Calu3 (cell line): ENCODE measurements at regions not wholly inside any gene's neighbourhood (a gene's known extent, or its start where the extent isn't known, plus 50 kb on each side); places are given as distances from the start of the nearest gene placed in this dataset.

Experiments used
- BruUV-seq: library from RNA; stranded (reverse); fragments of 400-500 nt; replicated peaks from 2 replicates; lab custom pipeline; 2021; lab: Mats Ljungman, UMichigan
- CTCF ChIA-PET: fragments of 300-600 bp; sonication (Branson Sonifier 250); formaldehyde crosslinking; loops from one replicate; lab custom pipeline; 2022; ENCODE audit warnings: antibody characterized with exemption; lab: Charles Lee
- DNase-seq: peaks from one replicate; pipeline ENCODE4 v3.0.0; 2022
- H3K27ac Mint-ChIP-seq: one replicate; pipeline ENCODE4 v1.8.0; 2022; ENCODE audit warnings: mixed read lengths; ENCODE audit not compliant: unreplicated experiment
- H3K27me3 Mint-ChIP-seq: one replicate; pipeline ENCODE4 v1.8.0; 2022; ENCODE audit warnings: mixed read lengths; ENCODE audit not compliant: unreplicated experiment
- H3K36me3 Mint-ChIP-seq: one replicate; pipeline ENCODE4 v1.8.0; 2022; ENCODE audit warnings: mild to moderate bottlenecking, moderate library complexity, mixed read lengths; ENCODE audit not compliant: insufficient read depth, unreplicated experiment
- H3K4me1 Mint-ChIP-seq: one replicate; pipeline ENCODE4 v1.8.0; 2022; ENCODE audit warnings: mild to moderate bottlenecking, low read depth, mixed read lengths; ENCODE audit not compliant: unreplicated experiment
- H3K4me3 Mint-ChIP-seq: one replicate; pipeline ENCODE4 v1.8.0; 2022; ENCODE audit warnings: mild to moderate bottlenecking, low read depth, moderate library complexity, mixed read lengths; ENCODE audit not compliant: unreplicated experiment
- H3K9me3 Mint-ChIP-seq: one replicate; pipeline ENCODE4 v1.8.0; 2022; ENCODE audit warnings: low read depth, mixed read lengths; ENCODE audit not compliant: unreplicated experiment
- intact Hi-C: fragments of 100-400 bp; cut with micrococcal nuclease; formaldehyde crosslinking; loops from one replicate; pipeline ENCODE4 v1.10.0; 2022; ENCODE audit not compliant: unreplicated experiment
- TF ChIP-seq, protein P1 (sequence below): fragments of 200-600 bp; IDR thresholded peaks from one replicate; pipeline ENCODE4 v1.8.0; 2022; ENCODE audit warnings: antibody characterized with exemption; ENCODE audit not compliant: unreplicated experiment

DNA sequence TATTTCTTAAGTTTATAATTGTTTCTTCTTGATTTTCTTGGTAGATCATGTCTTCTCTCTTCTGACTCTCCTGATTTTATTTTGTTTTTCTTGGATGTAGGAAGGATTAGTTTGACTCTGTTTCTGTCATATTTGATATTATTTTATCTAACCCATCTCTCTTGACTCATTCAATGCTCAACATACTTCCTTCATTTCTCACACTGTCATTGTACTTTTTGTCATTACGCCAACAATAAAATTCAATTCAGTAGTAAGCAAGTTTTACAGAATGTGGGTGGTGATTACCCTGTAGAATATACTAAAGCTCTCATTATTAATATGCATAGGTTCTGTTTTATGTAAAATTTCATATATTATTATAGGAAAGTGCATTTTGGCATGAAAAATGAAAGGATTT is 1303.0 kb upstream of the AGA start:
- Mint-ChIP-seq H3K27ac (no peak overlapping the region), H3K4me1 (no peaks in the 10 kb centered on the region), H3K27me3 (no peaks in the 10 kb centered on the region), H3K9me3 (no peaks in the 10 kb centered on the region), H3K36me3 (no peaks in the 10 kb centered on the region), H3K4me3 (no peak overlapping the region)
- CTCF ChIA-PET: no interaction called here
- BruUV-seq: no TSS peak
- TF ChIP-seq, protein P1, sequence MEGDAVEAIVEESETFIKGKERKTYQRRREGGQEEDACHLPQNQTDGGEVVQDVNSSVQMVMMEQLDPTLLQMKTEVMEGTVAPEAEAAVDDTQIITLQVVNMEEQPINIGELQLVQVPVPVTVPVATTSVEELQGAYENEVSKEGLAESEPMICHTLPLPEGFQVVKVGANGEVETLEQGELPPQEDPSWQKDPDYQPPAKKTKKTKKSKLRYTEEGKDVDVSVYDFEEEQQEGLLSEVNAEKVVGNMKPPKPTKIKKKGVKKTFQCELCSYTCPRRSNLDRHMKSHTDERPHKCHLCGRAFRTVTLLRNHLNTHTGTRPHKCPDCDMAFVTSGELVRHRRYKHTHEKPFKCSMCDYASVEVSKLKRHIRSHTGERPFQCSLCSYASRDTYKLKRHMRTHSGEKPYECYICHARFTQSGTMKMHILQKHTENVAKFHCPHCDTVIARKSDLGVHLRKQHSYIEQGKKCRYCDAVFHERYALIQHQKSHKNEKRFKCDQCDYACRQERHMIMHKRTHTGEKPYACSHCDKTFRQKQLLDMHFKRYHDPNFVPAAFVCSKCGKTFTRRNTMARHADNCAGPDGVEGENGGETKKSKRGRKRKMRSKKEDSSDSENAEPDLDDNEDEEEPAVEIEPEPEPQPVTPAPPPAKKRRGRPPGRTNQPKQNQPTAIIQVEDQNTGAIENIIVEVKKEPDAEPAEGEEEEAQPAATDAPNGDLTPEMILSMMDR: no peak
- intact Hi-C loops: no loop called here
- no peak for DNase-seq

DNA sequence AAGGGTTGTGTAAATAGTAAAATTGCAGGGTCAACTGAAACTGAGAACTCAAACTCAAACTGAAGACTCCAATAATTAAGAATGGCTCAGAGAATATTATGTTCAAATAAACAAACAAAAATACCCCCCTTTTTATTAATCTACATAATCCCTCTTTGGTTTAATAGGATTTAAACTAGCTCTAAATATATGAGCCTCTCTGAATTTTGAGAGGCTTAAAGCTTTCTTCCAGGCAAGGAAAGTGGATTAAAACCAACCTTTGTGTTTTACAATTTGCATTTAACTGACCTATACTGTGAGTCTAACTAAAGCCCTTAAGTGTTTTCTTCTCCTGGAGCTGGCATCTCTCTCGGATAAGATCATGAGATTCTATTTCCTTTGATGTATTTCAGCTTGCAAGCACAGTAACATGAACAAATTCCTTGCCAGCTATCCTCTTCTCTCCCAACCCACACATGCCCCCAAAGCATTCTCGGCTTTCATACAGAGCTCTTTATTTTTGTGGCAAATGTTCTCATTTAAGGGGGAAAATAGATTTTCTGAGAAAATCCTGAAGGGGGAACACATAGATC is 1310.8 kb upstream of the AGA start:
- Mint-ChIP-seq H3K4me3 (no peak overlapping the region), H3K27ac (no peak overlapping the region), H3K27me3 (no peaks in the 10 kb centered on the region), H3K9me3 (no peaks in the 10 kb centered on the region), H3K36me3 (no peaks in the 10 kb centered on the region), H3K4me1 (no peaks in the 10 kb centered on the region)
- BruUV-seq: no TSS peak
- CTCF ChIA-PET: no interaction called here
- DNase-seq: no peak
- TF ChIP-seq, protein P1: no peak
- intact Hi-C loops: no loop called here

DNA sequence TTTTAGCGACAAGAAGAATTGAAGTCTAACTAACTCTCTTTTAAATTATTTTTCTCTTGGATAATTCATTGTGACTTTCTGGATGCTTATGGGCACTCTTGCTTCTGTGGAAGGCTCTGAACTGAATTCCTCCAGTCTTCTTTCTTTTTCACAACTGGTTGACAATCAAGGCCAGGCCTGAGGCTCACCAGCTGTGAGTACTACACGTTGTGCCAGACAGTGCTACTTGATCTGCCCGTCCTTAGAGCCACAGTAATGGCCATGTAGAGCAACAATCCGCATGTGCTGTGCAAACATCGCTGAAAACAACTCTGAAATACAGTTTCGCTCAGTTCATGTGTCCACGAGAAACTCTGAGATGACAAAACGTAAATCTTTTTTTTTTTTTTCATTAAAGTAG is 1336.3 kb upstream of the AGA start:
- CTCF ChIA-PET: no interaction called here
- no peaks in the 10 kb centered on the region for H3K4me1 Mint-ChIP-seq
- BruUV-seq: no TSS peak
- intact Hi-C loops: no loop called here
- no peak overlapping the region for H3K4me3 Mint-ChIP-seq
- no peak for DNase-seq
- H3K27me3 Mint-ChIP-seq: no peaks in the 10 kb centered on the region
- no peaks in the 10 kb centered on the region for H3K36me3 Mint-ChIP-seq
- no peaks in the 10 kb centered on the region for H3K9me3 Mint-ChIP-seq
- no peak overlapping the region for H3K27ac Mint-ChIP-seq
- TF ChIP-seq, protein P1: no peak

DNA sequence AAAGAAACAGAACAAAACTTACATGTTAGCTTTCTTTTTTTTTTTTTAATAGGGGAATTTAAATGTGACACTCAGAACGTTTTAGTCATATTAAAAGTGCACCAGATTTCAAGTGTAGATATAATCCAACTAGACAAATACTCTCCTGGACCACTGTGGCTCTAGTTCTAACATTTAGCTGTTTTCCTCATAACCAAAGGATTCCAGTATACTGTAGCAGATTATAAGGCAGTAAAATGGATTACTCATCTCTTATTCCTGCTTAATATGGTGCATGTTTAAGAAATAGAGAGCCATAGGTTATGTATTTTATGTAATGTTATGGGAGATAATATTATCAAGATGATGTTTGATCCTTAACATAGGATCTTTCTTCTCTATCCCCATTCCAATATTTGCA is 1339.5 kb upstream of the AGA start:
- CTCF ChIA-PET: no interaction called here
- H3K27ac Mint-ChIP-seq: no peak overlapping the region
- H3K9me3 Mint-ChIP-seq: no peaks in the 10 kb centered on the region
- no peaks in the 10 kb centered on the region for H3K27me3 Mint-ChIP-seq
- BruUV-seq: no TSS peak
- TF ChIP-seq, protein P1: no peak
- H3K4me3 Mint-ChIP-seq: no peak overlapping the region
- no peaks in the 10 kb centered on the region for H3K4me1 Mint-ChIP-seq
- H3K36me3 Mint-ChIP-seq: no peaks in the 10 kb centered on the region
- intact Hi-C loops: no loop called here
- no peak for DNase-seq
